ENCODE measurements at regions not wholly inside any gene's neighbourhood (a gene's known extent, or its start where the extent isn't known, plus 50 kb on each side); places are given as distances from the start of the nearest gene placed in this dataset.
"Not testable (repeated sequence)": the region's sequence is repeated elsewhere in the genome, so short reads cannot be mapped to it uniquely, and the experiment has no call there.

- no peak overlapping the region for H3K4me3 ChIP-seq
- DNase-seq: no peak
- intact Hi-C loops (cut with DNase I): no loop called here
- H3K27me3 ChIP-seq: no peaks in the 10 kb centered on the region
- no peaks in the 10 kb centered on the region for H3K4me1 ChIP-seq
- H3K27ac ChIP-seq: no peak overlapping the region
- H3K36me3 ChIP-seq: no peaks in the 10 kb centered on the region
- TF ChIP-seq, protein P1, sequence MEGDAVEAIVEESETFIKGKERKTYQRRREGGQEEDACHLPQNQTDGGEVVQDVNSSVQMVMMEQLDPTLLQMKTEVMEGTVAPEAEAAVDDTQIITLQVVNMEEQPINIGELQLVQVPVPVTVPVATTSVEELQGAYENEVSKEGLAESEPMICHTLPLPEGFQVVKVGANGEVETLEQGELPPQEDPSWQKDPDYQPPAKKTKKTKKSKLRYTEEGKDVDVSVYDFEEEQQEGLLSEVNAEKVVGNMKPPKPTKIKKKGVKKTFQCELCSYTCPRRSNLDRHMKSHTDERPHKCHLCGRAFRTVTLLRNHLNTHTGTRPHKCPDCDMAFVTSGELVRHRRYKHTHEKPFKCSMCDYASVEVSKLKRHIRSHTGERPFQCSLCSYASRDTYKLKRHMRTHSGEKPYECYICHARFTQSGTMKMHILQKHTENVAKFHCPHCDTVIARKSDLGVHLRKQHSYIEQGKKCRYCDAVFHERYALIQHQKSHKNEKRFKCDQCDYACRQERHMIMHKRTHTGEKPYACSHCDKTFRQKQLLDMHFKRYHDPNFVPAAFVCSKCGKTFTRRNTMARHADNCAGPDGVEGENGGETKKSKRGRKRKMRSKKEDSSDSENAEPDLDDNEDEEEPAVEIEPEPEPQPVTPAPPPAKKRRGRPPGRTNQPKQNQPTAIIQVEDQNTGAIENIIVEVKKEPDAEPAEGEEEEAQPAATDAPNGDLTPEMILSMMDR (IDR thresholded peaks at IDR 0.05): no peak
- TF ChIP-seq EP300 (IDR thresholded peaks at IDR 0.05): no peak
- no peak for TF ChIP-seq POLR2A (IDR thresholded peaks at IDR 0.05)
- TF ChIP-seq POLR2AphosphoS5 (IDR thresholded peaks at IDR 0.05): no peak
- no peaks in the 10 kb centered on the region for H3K9me3 ChIP-seq
Observed at GRCh38 chr1:73842436-73842835, 355.5 kb downstream of the LRRIQ3 start.

- no peak overlapping the region for H3K27ac ChIP-seq
- H3K9me3 ChIP-seq: no peaks in the 10 kb centered on the region
- no peak overlapping the region for H3K4me3 ChIP-seq
- 39 to 60% methylated on average over 4 of the region's 4 CpGs for WGBS, 2 donors
- no peak for DNase-seq
- H3K36me3 ChIP-seq: no peaks in the 10 kb centered on the region
- intact Hi-C loops (cut with DNase I): no loop called here
- H3K4me1 ChIP-seq: no peaks in the 10 kb centered on the region
- no peaks in the 10 kb centered on the region for H3K27me3 ChIP-seq
- no peak for TF ChIP-seq POLR2A (IDR thresholded peaks at IDR 0.05)
Observed at GRCh38 chr1:73839922-73840321, 358.1 kb downstream of the LRRIQ3 start.

GRCh38 chr1:73832276-73833181 lies 365.4 kb downstream of the LRRIQ3 start:
- H3K4me1 ChIP-seq: no peaks in the 10 kb centered on the region
- no peaks in the 10 kb centered on the region for H3K9me3 ChIP-seq
- TF ChIP-seq EP300 (IDR thresholded peaks at IDR 0.05) (no peak), POLR2AphosphoS5 (IDR thresholded peaks at IDR 0.05) (no peak), POLR2A (IDR thresholded peaks at IDR 0.05) (no peak)
- TF ChIP-seq, protein P1 (IDR thresholded peaks at IDR 0.05): no peak
- H3K4me3 ChIP-seq: no peak overlapping the region
- H3K36me3 ChIP-seq: no peaks in the 10 kb centered on the region
- H3K27me3 ChIP-seq: no peaks in the 10 kb centered on the region
- intact Hi-C loops (cut with DNase I): no loop called here
- no peak overlapping the region for H3K27ac ChIP-seq
- WGBS, 2 donors: 73 to 84% methylated on average over 5 of the region's 5 CpGs
- no peak for DNase-seq

- H3K4me3 ChIP-seq; H3K27ac ChIP-seq; H3K27me3 ChIP-seq; DNase-seq; H3K9me3 ChIP-seq; H3K4me1 ChIP-seq; H3K36me3 ChIP-seq; intact Hi-C loops (cut with DNase I): not testable (repeated sequence)
- WGBS, 2 donors: 89 to 90% methylated on average over 3 of the region's 3 CpGs
Observed at GRCh38 chr1:73827283-73827682, 370.7 kb downstream of the LRRIQ3 start.

DNA sequence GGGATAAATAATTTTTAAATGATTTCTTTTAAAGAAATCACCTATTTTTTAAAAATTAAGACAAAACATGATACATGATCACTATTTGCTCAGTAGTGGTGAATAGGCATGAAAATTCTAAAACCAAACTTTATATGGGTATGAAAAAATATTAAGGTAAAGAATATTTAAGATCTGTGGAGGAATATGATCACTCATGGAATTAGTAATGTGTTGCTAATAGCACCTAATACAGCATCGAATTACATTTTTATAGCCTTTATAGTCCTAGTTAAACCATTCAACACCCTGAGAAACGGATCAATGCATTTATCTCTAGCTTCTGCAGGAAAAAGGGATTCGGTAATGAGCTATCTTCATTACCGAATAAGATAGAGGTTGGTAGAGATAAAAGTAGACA lies 373.9 kb downstream of the LRRIQ3 start:
- WGBS, 2 donors: 85 to 86% methylated on average over 4 of the region's 4 CpGs
- DNase-seq: no peak
- intact Hi-C loops (cut with DNase I): no loop called here

DNA sequence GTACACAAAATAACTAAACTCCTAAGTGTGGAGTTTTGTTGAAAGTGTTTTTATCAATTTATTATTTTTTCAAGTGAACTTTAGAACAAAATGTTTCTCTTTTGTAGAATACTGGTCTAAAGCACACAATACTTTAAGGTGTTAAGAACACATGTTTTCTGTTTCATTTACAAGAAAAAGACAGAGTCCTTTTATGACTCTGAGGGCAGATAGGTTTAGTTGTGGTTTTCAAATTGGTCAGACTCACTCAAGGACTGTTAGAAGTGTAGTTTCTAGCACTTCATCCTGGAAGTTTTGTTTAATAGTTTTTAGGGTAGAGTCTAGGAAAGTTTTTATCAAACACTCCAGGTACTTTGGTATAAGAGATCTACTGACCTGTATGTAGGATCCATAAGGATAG lies 376.5 kb downstream of the LRRIQ3 start:
- no peak for DNase-seq
- no peaks in the 10 kb centered on the region for H3K9me3 ChIP-seq
- H3K4me1 ChIP-seq: no peaks in the 10 kb centered on the region
- no peaks in the 10 kb centered on the region for H3K36me3 ChIP-seq
- no peaks in the 10 kb centered on the region for H3K27me3 ChIP-seq
- no peak overlapping the region for H3K4me3 ChIP-seq
- no peak for TF ChIP-seq POLR2A (IDR thresholded peaks at IDR 0.05)
- no peak for TF ChIP-seq EP300 (IDR thresholded peaks at IDR 0.05)
- TF ChIP-seq, protein P1 (IDR thresholded peaks at IDR 0.05): no peak
- TF ChIP-seq POLR2AphosphoS5 (IDR thresholded peaks at IDR 0.05): no peak
- H3K27ac ChIP-seq: no peak overlapping the region
- intact Hi-C loops (cut with DNase I): no loop called here

More for the DNA sequence above, 373.9 kb downstream of the LRRIQ3 start:
- Histone ChIP-seq H3K36me3 (no peaks in the 10 kb centered on the region), H3K9me3 (no peaks in the 10 kb centered on the region), H3K27ac (no peak overlapping the region), H3K4me3 (no peak overlapping the region), H3K4me1 (no peaks in the 10 kb centered on the region), H3K27me3 (no peaks in the 10 kb centered on the region)
- TF ChIP-seq POLR2AphosphoS5 (IDR thresholded peaks at IDR 0.05): no peak
- TF ChIP-seq POLR2A (IDR thresholded peaks at IDR 0.05): no peak

Measured in sigmoid colon (tissue), 6 donors.